Heart left ventricle (tissue), 16 donors: ENCODE measurements at regions not wholly inside any gene's neighbourhood (a gene's known extent, or its start where the extent isn't known, plus 50 kb on each side); places are given as distances from the start of the nearest gene placed in this dataset.

Source experiments
- ATAC-seq, 4 donors: fragments of 200-7000 bp; cut with Tn5 transposase; one replicate each; pipeline ENCODE4 v1.9.1; 2020 to 2022; ENCODE audit warnings: moderate library complexity in 4 of 4, mild to moderate bottlenecking in 3 of 4, moderate number of reproducible peaks in 1 of 4
- DNase-seq, 5 donors: peaks; one replicate each; pipeline ENCODE4 v3.0.0-alpha.2; 2020
- H3K27ac ChIP-seq, 12 donors: fragments of 200-600 bp; sonication (generic) in 4 of 12; one replicate each; pipeline versions ENCODE4 v1.5.0 to v1.8.0; 2016 to 2022; ENCODE audit warnings: mild to moderate bottlenecking in 2 of 12
- H3K27me3 ChIP-seq, 9 donors: fragments of 200-600 bp; sonication (generic) in 2 of 9; one replicate each; pipeline versions ENCODE4 v1.5.1 to v1.8.0; 2016 to 2022; ENCODE audit warnings: mild to moderate bottlenecking in 3 of 9
- H3K36me3 ChIP-seq, 9 donors: fragments of 200-600 bp; sonication (generic) in 2 of 9; one replicate each; pipeline versions ENCODE4 v1.5.0 to v1.8.0; 2018 to 2022; ENCODE audit warnings: mild to moderate bottlenecking in 2 of 9
- H3K4me1 ChIP-seq, 12 donors: fragments of 200-600 bp; sonication (generic) in 4 of 12; one replicate each; pipeline versions ENCODE4 v1.5.0 to v1.8.0; 2016 to 2022; ENCODE audit warnings: mild to moderate bottlenecking in 3 of 12
- H3K4me3 ChIP-seq, 12 donors: fragments of 200-600 bp; sonication (generic) in 4 of 12; one replicate each; pipeline versions ENCODE4 v1.5.0 to v1.8.0; 2017 to 2022; ENCODE audit warnings: mild to moderate bottlenecking in 9 of 12, moderate library complexity in 4 of 12
- H3K9me3 ChIP-seq, 12 donors: fragments of 200-600 bp; sonication (generic) in 4 of 12; one replicate each; pipeline versions ENCODE4 v1.5.0 to v1.8.0; 2016 to 2022; ENCODE audit warnings: mild to moderate bottlenecking in 1 of 12
- CTCF ChIP-seq, 12 donors: fragments of 200-600 bp; sonication (generic) in 4 of 12; IDR thresholded peaks; one replicate each; pipeline versions ENCODE4 v1.5.0 to v1.8.0; 2018 to 2022; ENCODE audit warnings: antibody characterized with exemption in 12 of 12, mild to moderate bottlenecking in 5 of 12
- POLR2A ChIP-seq, 2 donors: fragments of 450-650 bp; IDR thresholded peaks; one replicate each; pipeline ENCODE4 v1.6.1; 2017; ENCODE audit warnings: antibody characterized with exemption in 2 of 2, mild to moderate bottlenecking in 2 of 2, moderate library complexity in 2 of 2
- WGBS, 4 donors: extraction: QIAGEN DNeasy Blood & Tissue Kit in 2 of 4; methylation state at CpG; one replicate each; pipeline versions ENCODE4 v1.1.5 to v1.1.7; 2013 to 2018; 5-methylcytosine and 5-hydroxymethylcytosine counted together
- intact Hi-C, 10 donors: fragments of 100-400 bp; cut with DNase I; formaldehyde crosslinking; loops; one replicate each; pipeline versions ENCODE4 v1.11.1 to v1.14.2; 2022
- donor health status: ischemic (EF 13 %, LVEDD 7.1; RV severe dilation, severe dysfunction).
- donor health status: healthy with polysubstance abuse.
- donor health status: DM: no; HTN: yes; CAD: no.
- donor health status: DM: no; HTN: no; CAD: no.
- donor health status: ischemic (EF 25% LVEDD 6.9; RV normal size, moderate dysfunction).
- donor health status: ischemic (EF 25% LVEDD 5.7; RV mildly dilated, moderate dysfunction).
- donor health status: healthy.
- donor health status: DM: yes; HTN: yes; CAD: no.
- donor health status: ischemic (EF 35%, LVEDD 5.7; RV mildly dilated, moderate dysfunction).
- donor health status: nonischemic (EF 11% LVEDD 7.7; RV severe dilation, severe dysfunction).
- donor health status: DM: yes; HTN: yes; CAD: no.
- donor health status: PGD.
- donor health status: ischemic (EF 29% LVEDD 5.4; RV normal size, mild dysfunction).
- donor health status: nonischemic (EF 23%, LVEDD 6.1; RV moderate dilation, normal function).

GRCh38 chr11:131246663-131247062 lies 123.8 kb upstream of the NTM start:
- Histone ChIP-seq H3K27me3 (peaks cover 0 to 32% (median 0%) of the 10 kb centered on the region in 9 donors), H3K4me3 (no peak overlapping the region), H3K4me1 (peaks cover 0 to 5% (median 0%) of the 10 kb centered on the region in 12 donors), H3K36me3 (no peaks in the 10 kb centered on the region), H3K9me3 (no peaks in the 10 kb centered on the region), H3K27ac (no peak overlapping the region)
- ATAC-seq (peak in 3 of 4 donors; percentile 71 to 82 (median 77)), DNase-seq (peak in 2 of 5 donors; percentile 44 to 45)
- intact Hi-C loops: loop anchor here in 9 of 10 donors (5.0 to 10.0 kb wide), 6 partner anchors 256 to 428 kb away; no protein-coding TSS in a partner anchor
- TF ChIP-seq POLR2A (IDR thresholded peaks at IDR 0.05) (no peak), CTCF (IDR thresholded peaks at IDR 0.05) (peak in 11 of 12 donors; percentile 21 to 58 (median 46))
- 15 to 23% (median 21%) methylated on average over 15 of the region's 15 CpGs for WGBS, 4 donors

GRCh38 chr11:131248588-131248987 lies 121.8 kb upstream of the NTM start:
- TF ChIP-seq POLR2A (IDR thresholded peaks at IDR 0.05) (no peak), CTCF (IDR thresholded peaks at IDR 0.05) (no peak)
- 63 to 92% (median 79%) methylated on average over 2 of the region's 2 CpGs for WGBS, 4 donors
- no peaks in the 10 kb centered on the region for H3K9me3 ChIP-seq
- H3K4me3 ChIP-seq: no peak overlapping the region
- peaks cover 0 to 5% (median 0%) of the 10 kb centered on the region in 12 donors for H3K4me1 ChIP-seq
- no peak for DNase-seq
- peaks cover 0 to 34% (median 0%) of the 10 kb centered on the region in 9 donors for H3K27me3 ChIP-seq
- H3K27ac ChIP-seq: no peak overlapping the region
- H3K36me3 ChIP-seq: no peaks in the 10 kb centered on the region
- ATAC-seq: no peak
- intact Hi-C loops: loop anchor here in 9 of 10 donors (5.0 to 10.0 kb wide), 6 partner anchors 254 to 426 kb away; no protein-coding TSS in a partner anchor

- TF ChIP-seq POLR2A (IDR thresholded peaks at IDR 0.05): no peak
- no peak for TF ChIP-seq CTCF (IDR thresholded peaks at IDR 0.05)
- DNase-seq (no peak), ATAC-seq (no peak)
- H3K27me3 ChIP-seq: peaks cover 0 to 12% (median 0%) of the 10 kb centered on the region in 9 donors
- H3K9me3 ChIP-seq: no peaks in the 10 kb centered on the region
- no peak overlapping the region for H3K27ac ChIP-seq
- intact Hi-C loops: no loop called here
- 15 to 26% (median 24%) methylated on average over 5 of the region's 5 CpGs for WGBS, 4 donors
- H3K4me1 ChIP-seq: peaks cover 0 to 5% (median 0%) of the 10 kb centered on the region in 12 donors
- no peak overlapping the region for H3K4me3 ChIP-seq
- H3K36me3 ChIP-seq: no peaks in the 10 kb centered on the region
Measured at GRCh38 chr11:131253142-131253655, 117.2 kb upstream of the NTM start.

GRCh38 chr11:131253656-131254151 lies 116.7 kb upstream of the NTM start:
- no peak for TF ChIP-seq CTCF (IDR thresholded peaks at IDR 0.05)
- no peak for TF ChIP-seq POLR2A (IDR thresholded peaks at IDR 0.05)

More at GRCh38 chr11:131253656-131254151, 116.7 kb upstream of the NTM start:
- Histone ChIP-seq H3K9me3 (no peaks in the 10 kb centered on the region), H3K36me3 (no peaks in the 10 kb centered on the region), H3K4me1 (peaks cover 0 to 5% (median 0%) of the 10 kb centered on the region in 12 donors), H3K4me3 (no peak overlapping the region), H3K27ac (no peak overlapping the region), H3K27me3 (peaks cover 0 to 12% (median 0%) of the 10 kb centered on the region in 9 donors)
- intact Hi-C loops: no loop called here
- ATAC-seq (peak in 1 of 4 donors; percentile 57), DNase-seq (peak in 1 of 5 donors; percentile 27)
- 15 to 27% (median 20%) methylated on average over 9 of the region's 9 CpGs for WGBS, 4 donors
